ENCODE measurements at regions not wholly inside any gene's neighbourhood (a gene's known extent, or its start where the extent isn't known, plus 50 kb on each side); places are given as distances from the start of the nearest gene placed in this dataset.
"Not testable (repeated sequence)": the region's sequence is repeated elsewhere in the genome, so short reads cannot be mapped to it uniquely, and the experiment has no call there.

DNA sequence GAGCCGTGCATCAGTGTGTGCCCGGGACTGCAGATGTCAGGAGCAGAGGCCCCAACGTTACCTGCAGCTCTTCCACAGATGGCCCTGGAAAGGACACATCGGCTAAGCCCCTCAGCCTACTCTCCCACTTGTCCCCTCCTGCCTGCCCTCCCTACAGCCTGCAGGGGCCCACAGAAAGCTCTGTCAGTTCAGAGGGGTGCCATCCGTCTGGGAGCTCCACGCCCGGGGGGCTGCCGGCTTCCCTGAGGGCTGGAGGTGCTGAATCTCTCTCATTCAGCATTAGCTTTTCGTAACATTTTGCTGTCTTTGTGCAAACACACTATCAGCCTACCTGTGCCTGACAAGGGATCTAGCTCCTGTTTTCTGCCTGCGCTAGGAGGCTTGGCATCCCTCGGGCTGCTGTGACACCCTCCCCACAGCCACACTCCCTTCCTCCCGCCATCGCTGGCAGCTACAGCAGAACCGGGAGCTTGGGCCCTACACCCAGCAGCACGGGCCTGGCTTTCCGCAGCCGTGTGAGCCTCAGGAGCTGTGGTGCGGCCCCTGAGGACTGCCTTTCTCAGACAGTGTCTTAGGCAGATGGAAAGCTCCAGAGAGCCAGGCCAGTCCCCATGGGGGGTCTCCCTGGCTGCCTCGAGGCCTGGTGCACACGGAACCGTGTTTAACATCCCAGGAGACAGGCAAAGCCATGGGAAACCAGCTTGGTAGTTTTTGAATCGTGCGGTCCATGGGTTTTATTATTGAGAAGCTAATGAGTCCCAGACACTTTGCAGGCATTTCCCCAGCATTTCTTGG lies 198.3 kb upstream of the B3GAT1 start:
- FAIRE-seq (no peak), DNase-seq (ENCODE audit: low spot score) (no peak)

GRCh38 chr11:134609361-134610115 lies 197.5 kb upstream of the B3GAT1 start:
- DNase-seq (ENCODE audit: low spot score): no peak
- no peak for FAIRE-seq

DNA sequence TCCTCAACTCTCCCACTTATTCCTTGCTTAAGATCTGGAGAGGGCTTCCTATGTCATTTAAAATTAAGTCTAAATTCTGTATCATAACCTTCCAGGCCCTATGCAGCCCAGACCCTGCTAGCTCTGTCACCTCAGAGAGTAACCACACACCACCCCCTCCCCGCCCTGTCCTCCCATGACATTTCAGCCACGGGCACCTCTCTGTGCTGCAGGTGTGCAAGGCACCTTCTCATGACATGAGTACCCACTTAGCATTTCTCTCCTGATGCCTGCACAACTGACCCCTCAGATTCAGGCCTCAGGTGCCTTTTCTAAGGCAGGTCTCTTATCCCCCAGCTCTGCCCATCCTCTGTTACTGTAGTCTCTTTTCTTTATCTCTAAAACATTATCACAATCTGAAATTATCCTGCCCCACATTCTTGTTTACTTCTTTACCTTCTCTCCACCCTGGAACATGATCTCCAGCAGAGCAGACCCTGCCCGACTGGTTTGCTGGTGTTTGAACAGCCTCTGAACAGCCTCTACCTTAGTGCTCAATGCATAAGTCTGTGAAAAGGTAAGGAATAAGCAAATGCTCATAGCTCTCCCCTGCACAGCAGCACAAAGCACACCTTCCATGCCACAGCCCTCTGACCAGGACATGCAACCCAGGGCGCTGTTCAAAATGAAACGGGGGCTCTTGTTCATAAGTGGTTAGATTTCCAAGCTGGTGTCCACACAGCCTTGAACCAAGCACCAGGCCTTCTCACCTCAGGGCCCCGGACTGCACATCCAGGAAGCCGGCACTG lies 196.1 kb upstream of the B3GAT1 start:
- DNase-seq (ENCODE audit: low spot score): no peak

DNA sequence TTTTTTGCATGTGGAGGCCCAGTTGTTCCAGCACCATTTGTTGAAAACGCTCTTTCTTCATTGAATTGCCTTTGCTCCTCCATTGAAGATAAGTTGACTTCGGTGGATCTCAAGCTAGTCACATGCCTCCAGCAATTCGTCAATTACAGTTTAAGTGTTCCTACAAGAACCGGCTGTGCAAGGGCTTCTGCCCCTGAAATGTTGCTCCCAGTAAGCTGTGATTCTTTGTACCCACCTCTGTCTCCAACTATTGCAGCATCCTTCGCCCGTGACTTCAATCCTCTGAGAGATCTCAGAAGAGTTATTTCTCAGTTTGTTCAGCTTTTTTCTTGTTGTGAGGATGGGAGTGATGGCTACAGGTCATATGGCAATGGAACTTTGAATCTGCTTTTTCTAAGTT lies 194.2 kb upstream of the B3GAT1 start:
- no peak for DNase-seq (ENCODE audit: low spot score)
- FAIRE-seq: no peak

More for the DNA sequence above, 196.1 kb upstream of the B3GAT1 start:
- FAIRE-seq: no peak

DNA sequence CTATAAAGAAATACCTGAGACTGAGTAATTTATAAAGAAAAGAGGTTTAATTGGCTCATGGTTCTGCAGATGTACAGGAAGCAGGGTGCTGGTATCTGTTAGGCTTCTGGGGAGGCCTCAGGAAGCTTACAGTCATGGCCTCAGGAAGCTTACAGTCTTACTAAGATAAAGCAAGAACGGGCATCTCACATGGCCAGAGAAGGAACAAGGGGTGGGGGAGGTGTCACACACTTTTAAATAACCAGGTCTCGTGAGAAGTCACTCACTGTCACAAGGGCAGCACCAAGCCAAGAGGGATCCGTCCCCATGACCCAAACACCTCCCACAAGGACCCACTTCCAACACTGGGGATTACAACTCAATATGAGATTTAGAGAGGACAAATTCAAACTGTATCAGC lies 192.8 kb upstream of the B3GAT1 start:
- no peak for DNase-seq (ENCODE audit: low spot score)
- no peak for FAIRE-seq

DNA sequence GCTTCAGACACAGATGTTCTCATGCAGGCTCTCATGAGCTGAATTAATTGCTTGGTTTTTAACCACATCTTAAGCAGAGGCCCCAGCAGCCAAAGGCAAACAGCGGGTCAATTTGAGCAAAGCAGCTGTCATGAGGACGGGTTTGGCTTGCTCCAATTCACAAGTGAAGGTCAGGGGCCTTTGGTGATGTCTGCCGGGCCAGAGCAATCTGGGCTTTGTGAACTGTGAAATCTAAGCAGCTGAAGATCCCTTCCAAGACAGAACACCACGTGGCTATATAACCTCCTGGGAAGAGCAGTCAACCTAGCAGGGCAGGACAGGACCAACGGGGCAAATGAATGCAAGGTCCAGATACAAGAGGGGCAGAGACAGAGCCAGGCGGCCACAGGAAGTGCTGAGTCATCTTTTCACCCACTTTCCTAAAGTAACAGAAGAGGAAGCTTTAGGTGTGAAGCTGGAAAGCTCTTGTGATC lies 187.3 kb upstream of the B3GAT1 start:
- FAIRE-seq: no peak
- DNase-seq (ENCODE audit: low spot score): no peak

DNA sequence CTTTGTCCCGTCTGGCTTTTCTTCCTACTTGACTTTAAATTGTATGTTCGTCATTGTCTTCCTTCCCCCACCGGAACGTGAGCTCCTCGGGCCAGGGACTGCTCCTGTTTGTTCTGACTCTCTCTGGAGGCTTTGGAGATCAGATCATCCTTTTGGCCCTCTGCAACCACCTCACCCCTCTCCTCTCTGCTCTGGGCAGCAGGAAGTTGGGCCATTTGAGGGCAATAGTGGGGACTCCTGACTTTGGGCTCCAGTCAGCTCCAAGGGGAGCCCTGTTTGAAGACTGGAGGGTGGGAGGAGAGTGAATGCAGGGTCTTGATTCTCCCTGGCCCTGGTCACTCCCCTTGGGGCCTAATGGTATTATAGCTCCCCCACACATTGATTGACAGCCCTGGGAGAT lies 186.3 kb upstream of the B3GAT1 start:
- FAIRE-seq (no peak), DNase-seq (ENCODE audit: low spot score) (no peak)

- DNase-seq (ENCODE audit: low spot score): no peak
- FAIRE-seq: no peak
These were observed 185.4 kb upstream of the B3GAT1 start for GRCh38 chr11:134597452-134597851.

GRCh38 chr11:134596404-134596803 lies 184.4 kb upstream of the B3GAT1 start:
- FAIRE-seq: no peak

DNA sequence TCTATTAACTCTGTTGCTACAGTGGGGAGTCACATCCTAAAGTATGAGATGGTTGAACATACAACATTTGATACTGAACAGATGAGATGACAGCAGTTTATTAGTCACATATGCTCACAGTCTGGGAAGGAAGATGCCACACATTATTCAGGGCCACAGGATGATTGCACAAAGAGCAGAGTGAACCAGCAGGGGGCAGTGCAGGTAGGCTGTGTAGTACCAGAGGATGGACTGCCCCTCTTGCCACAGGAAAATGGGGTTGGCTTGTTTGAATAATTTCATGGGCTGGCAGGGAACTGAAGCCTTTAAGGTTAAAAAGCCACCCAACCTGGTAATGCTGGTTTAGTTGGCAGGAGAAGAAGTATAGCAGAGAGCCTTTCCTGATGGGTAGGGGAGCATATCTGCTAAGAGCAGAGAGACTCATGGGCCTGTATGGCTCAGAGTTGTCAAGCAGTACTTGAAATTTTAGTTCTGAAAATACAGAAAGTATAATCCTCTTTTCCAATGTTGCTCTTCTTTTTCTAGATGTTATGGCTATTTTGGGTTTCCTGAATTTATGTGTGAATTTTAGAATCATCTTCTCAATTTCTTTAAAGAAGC lies 180.4 kb upstream of the B3GAT1 start:
- no peak for FAIRE-seq

More at GRCh38 chr11:134596404-134596803, 184.4 kb upstream of the B3GAT1 start:
- DNase-seq (ENCODE audit: low spot score): no peak

GRCh38 chr11:134591338-134591737 lies 179.3 kb upstream of the B3GAT1 start:
- no peak for DNase-seq (ENCODE audit: low spot score)
- FAIRE-seq: no peak

More for the DNA sequence above, 180.4 kb upstream of the B3GAT1 start:
- no peak for DNase-seq (ENCODE audit: low spot score)

GRCh38 chr11:134589129-134589528 lies 177.1 kb upstream of the B3GAT1 start:
- DNase-seq (ENCODE audit: low spot score) (no peak), FAIRE-seq (no peak)

DNA sequence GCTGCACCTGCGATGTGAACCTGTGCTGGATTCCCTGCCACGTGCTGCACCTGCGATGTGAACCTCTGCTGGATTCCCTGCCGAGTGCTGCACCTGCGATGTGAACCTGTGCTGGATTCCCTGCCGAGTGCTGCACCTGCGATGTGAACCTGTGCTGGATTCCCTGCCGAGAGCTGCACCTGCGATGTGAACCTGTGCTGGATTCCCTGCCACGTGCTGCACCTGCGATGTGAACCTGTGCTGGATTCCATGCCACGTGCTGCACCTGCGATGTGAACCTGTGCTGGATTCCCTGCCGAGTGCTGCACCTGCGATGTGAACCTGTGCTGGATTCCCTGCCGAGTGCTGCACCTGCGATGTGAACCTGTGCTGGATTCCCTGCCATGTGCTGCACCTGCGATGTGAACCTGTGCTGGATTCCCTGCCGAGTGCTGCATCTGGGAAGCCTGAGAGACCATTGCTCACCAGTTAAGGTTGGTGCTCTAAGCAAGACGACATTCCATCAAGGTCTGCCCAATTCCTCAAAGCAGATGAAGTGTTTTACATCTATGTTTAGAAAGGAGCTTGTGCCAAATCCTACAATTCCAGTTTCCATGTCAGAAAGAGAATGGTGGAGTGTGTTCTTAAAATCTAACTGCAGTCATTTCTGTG lies 176.5 kb upstream of the B3GAT1 start:
- not testable (repeated sequence) for DNase-seq (ENCODE audit: low spot score); FAIRE-seq

GRCh38 chr11:134587345-134587744 lies 175.3 kb upstream of the B3GAT1 start:
- FAIRE-seq: no peak

GRCh38 chr11:134586726-134587125 lies 174.7 kb upstream of the B3GAT1 start:
- FAIRE-seq: no peak

More at GRCh38 chr11:134587345-134587744, 175.3 kb upstream of the B3GAT1 start:
- DNase-seq (ENCODE audit: low spot score): no peak

GRCh38 chr11:134585666-134586610 lies 173.9 kb upstream of the B3GAT1 start:
- FAIRE-seq (no peak), DNase-seq (ENCODE audit: low spot score) (no peak)

More at GRCh38 chr11:134586726-134587125, 174.7 kb upstream of the B3GAT1 start:
- no peak for DNase-seq (ENCODE audit: low spot score)

DNA sequence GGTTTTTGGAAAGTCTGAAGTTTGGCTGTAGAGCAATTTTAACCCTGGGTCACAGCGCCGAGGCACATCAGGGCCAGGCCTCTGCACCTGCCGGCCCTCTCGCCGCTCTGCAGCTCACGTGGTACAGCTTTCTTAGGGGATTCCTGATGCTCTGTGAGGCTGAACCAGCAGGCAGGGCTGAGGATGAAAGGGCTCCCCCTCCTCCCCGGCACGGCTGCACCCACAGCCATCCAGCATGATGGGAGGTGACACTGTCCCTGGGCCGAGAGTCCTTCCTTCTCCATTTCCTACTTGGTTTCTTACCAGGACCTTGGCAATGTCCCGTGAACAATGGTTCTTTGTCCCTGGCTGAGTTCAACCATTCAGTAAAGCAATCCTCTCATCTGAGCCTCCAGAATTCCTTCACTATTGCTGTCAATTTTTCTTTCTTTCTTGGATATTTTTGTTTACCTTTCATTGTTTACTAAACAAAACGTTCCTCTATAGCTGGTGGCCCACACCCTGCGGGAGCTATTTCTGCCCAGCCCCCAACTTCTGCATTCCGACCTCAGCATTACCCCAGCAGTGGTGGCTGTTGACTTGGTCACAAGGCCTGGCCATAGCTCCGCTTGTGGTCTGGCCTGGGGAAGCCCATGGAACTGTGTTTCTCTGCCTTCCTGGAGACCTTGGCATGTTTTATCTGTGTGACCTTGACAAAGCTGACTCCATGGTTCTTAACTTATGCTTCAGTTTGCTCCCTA lies 172.8 kb upstream of the B3GAT1 start:
- DNase-seq (ENCODE audit: low spot score) (no peak), FAIRE-seq (no peak)

DNA sequence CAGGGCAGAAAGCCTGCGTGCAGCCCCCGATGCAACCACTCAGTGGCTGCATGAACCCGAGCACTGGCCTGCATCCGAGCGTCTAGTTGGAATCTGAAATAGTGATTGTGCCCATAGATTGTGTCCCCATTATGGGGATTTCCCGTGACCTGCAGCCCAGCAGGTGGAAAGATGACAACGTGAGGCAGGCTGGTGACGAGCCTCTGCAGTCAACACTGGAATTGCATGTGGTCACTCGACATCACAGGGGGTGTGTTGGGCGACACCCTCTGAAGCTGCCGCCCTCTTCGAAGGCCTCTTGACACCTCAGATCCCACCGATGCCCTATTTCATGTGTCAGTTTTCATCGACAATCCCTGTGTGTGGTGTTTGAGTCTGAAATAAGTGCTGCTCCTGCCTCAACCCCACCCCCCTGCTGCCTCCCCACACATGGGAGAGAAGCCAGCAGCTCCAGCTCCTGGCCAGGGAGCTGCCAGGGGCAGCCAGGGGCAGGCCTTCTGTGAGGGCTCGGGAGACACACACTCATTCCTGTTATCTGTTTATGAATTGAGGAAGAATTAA lies 172.0 kb upstream of the B3GAT1 start:
- FAIRE-seq (no peak), DNase-seq (ENCODE audit: low spot score) (no peak)
